ENCODE measurements at regions not wholly inside any gene's neighbourhood (a gene's known extent, or its start where the extent isn't known, plus 50 kb on each side); places are given as distances from the start of the nearest gene placed in this dataset.
"Not testable (repeated sequence)": the region's sequence is repeated elsewhere in the genome, so short reads cannot be mapped to it uniquely, and the experiment has no call there.

DNA sequence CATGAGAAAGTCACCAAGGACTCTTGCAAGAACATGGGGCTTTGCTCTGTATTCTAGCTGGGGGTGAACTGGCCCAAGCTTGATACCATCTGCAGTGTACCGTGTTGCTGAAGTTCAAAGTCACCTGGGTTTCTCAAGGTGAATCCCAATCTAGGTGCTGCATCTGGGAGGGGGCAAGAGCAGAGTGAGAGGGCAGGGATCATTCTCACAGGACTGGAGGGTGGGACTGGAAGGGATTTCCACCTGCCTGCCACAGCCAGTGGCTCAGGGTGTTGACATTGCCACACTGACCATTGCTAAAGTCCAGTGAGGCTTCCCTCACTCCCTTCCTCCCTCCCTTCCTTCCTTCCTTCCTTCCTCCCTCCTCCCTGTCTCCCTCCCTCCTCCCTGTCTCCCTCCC, 98.7 kb downstream of the MYCN start:
- DNase-seq = no peak

DNA sequence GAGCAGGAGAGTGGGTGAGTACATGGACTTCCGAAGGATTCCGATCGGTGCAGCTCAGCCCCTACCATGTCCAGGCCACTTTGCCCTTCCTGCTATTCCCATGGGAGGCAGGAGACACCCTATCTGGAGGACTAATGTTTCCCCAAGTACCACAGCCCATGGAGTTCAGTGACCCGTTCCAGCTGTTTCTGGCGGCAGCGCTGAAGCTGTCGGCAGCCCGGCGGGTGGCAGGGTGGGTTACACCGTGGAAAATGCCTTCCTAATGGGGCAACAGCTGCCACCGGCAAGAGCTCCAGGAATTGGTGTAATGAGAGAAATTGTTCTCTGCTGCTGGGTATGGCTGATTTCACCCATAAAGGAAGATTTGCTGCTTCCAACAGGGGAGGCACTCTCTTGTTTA, 98.3 kb downstream of the MYCN start:
- DNase-seq = no peak

DNA sequence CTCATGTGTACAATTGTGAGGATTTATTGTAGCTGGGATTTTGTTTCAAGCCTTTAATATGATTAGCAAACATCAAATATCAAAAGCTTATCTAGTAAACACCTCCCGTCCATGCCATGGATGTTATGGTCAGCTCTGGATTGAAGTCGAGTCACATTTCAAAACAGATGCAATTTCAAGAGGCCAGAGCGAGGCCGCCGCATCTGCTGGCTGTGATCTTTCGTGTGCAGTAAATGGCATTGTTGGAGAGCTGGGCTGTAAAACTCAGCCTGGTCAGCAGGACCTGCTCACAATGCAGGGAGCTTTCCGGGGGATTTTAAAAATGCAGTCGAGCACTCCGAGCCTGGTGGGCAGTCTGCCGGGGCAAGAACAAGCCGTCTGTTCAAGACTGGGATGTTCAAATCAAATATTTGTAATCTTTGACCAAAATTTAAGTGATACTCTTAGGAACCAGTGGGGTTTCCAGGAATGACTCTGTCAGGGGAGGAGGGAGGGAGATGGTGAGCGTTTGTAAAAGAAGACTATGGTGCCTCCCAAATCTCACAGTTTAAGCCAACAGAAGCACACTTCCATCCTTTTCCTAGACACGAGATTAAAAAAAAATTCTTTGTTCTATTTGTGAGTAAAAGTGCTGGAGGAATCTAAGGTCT, 97.6 kb downstream of the MYCN start:
- DNase-seq = no peak

GRCh38 chr2:16036951-16037350, 96.6 kb downstream of the MYCN start:
- DNase-seq = no peak

GRCh38 chr2:16035747-16036745, 95.7 kb downstream of the MYCN start:
- no peak for DNase-seq

GRCh38 chr2:16034975-16035746, 94.8 kb downstream of the MYCN start:
- no peak for DNase-seq

DNA sequence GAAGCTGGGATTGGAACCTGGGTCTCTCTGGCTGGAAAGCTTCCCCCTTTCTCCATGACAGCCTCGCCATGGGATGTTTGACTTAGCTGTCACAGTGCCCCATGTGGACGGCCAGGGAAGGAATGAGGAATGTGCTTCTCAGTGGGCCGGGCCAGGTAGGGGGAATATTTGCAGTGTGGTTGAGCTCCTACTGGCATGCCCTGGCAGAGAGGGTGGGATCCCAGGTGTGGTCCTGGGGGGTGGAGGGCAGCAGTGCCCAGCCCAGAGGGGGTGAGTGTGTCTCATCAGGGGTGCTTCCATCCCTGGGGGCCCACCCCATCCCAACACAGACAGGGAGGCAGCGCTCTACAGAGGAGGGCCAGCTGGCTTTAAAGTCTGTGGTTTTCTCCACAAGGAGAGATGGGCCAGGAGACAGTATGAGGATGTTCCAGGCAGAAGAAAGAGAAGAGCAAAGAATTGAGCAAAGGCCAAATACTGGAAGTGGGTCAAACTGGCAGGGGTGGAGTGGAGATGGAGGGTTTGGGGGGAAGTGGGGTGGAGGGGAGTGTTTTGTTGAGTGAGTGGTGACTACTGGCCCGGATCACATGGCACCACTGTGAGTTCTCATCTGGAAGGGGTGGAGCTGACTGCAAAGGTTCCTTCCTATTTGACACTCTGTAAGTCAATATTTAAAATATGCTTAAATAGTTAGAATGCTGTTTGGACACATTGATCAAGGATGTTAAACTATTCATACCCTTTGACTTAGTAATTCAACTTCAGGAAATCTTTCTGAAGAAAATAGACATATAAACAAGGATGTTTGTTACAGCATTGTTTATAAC, 94.0 kb downstream of the MYCN start:
- no peak for DNase-seq

DNA sequence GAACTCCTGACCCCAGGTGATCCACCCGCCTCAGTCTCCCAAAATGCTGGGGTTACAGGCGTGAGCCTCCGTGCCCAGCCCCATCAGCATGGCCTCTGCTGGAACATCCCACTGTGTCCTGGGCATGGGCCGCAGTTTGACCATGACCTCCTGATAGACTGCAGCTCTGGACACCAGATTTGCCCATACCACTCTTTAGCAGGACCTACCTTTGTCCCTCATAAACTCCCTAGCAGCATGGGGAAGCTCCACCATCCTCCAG, 92.6 kb downstream of the MYCN start:
- DNase-seq = no peak

DNA sequence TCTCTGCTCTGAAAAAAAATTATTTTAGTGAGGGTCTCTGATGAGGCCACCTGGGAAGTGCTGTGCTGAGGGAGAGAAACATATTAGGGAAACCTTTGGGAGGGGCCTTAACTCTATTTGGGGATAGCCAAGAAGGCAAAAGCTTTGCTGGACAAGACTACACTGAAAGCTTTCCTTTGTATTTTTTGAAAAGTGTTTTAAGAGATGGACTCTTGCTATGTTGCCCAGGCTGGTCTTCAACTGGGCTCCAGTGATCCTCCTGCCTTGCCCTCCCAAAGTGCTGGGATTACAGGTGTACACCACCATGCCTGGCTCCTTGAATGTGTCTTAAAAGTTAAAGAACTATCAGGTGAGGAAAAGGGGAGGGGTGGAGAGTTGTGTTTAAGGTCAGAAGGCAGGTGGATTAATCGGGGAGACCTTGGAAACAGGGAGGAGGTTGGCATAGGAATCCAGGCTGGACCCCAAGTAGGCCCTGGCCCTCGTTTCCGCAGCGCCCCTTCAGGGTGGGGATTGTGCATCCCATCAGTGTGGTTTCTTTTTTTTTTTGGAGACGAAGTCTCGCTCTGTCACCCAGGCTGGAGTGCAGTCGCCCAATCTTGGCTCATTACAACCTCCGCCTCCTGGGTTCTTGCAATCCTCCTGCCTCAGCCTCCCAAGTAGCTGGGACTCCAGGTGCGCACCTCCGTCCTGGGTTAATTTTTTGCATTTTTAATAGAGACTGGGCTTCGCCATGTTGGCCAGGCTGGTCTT, 92.1 kb downstream of the MYCN start:
- no peak for DNase-seq

GRCh38 chr2:16031848-16032159, 91.5 kb downstream of the MYCN start:
- no peak for DNase-seq

GRCh38 chr2:16031058-16031847, 90.9 kb downstream of the MYCN start:
- no peak for DNase-seq

DNA sequence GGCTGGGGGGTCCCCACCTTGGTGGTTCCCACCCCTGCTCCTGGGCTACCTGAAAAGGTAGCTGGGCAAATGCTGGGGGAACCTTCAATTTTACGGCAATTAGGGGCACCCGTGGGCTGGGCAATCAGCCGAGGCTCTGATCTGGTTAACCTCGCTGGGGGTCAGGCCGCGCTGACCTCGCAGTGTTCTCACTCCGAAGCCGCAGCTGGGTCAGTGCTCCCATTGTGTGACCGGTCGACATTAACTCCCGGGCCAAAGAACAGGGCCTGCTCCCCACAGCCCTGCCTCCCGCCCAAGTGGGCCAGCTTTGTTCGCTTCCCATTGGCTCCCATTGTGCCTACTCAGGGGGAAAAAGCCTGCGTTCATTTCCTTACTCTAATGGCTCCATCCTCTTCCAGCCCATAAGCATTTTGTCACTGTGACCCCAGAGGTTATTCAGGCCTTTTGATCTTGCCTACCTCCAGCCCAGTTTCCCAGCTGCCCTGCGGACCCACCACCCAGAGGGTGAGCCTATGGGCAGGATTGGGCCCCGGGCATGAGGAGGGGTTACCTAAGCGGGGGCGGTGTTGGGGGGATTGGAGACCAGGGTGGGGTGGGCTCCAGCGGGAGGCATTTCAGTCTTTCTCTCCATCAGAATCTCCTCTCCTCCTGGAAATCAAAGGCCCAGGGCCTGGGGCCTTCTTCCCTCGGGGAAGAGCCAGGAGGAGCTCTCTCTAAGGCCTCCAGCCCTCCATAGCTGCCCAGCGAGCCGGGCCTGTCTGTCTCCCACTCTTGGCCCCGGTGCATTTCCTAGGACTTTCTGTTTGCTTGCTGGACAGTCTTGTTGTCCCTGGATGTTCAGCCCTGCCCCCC, 90.1 kb downstream of the MYCN start:
- DNase-seq = no peak

GRCh38 chr2:16028644-16029043, 88.3 kb downstream of the MYCN start:
- no peak for DNase-seq

GRCh38 chr2:16026816-16027501, 86.6 kb downstream of the MYCN start:
- DNase-seq = no peak

DNA sequence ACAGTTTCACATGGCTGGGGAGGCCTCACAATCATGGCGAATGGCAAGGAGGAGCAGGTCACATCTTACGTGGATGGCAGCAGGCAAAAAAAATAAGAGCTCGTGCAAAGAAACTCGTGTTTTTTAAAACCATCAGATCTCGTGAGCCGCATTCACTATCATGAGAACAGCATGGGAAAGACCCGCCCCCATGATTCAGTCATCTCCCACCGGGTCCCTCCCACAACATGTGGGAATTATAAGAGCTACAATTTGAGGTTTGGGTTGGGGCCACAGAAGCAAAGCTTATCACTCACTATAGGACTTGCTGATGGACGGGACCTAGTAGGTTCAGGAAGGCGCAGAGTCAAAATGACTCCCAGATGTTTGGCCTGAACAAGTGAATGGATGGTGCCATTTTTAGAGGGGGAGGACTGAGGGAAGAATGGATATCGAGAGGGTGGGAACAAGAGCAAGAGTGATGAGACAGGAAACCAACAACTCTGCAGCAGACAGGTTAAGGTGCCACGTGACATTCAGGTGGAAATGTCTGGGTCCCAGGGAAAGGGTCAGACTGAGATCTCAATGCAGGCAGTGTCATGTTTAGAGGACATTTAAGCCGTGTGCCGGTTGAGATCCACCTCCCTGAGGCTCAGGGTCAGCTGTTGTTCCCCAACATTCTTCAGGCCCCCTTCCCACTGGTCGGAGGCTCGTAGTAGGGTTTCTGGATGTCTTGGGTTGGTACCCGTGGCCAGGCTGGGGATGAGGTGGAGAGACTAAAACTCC, 85.7 kb downstream of the MYCN start:
- DNase-seq = no peak

DNA sequence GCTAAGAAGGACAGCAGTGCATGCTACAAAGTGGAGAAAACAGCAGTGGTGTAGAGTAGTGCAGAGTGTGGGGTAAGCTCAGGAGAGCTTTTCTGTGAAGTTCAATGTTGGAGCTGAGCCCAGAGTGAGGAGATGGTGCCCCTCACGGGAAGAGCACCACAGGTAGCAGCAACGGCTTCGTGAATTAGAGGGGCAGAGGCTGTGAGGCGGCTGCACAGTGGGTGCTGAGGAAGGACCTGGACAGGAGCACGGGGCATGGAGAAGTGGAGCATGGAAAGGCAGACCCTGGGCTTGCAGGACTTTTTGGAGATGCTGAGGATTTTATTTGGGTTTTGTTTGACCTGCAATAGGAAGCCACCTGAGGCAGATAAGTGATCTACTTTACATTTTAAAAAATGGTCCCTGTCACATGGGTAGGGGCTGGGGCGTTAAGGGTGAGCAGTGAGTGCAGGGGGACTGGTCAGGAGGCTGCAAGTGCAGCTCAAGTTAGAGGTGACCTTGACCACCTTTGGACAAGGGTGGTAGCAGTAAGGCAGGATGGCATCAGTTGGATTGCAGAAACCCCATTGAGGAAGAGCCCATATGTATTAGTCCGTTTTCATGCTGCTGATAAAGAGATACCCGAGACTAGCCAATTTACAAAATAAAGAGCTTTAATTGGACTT, 85.0 kb downstream of the MYCN start:
- no peak for DNase-seq

DNA sequence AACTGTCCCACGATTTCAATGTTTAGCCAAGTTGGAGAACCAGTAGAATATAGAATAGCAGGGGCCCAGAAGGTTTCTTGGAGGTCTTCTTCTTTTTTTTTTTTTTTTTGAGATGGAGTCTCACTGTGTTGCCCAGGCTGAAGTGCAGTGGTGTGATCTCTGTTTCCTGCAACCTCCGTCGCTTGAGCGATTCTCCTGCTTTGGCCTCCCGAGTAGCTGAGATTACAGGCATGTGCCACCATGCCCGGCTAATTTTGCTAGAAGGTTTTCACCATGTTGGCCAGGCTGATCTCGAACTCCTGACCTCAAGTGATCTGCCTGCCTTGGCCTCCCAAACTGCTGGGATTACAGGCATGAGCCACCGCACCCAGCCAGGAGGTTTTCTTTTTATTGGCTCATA, 84.3 kb downstream of the MYCN start:
- not testable (repeated sequence) for DNase-seq
